ENCODE measurements at regions not wholly inside any gene's neighbourhood (a gene's known extent, or its start where the extent isn't known, plus 50 kb on each side); places are given as distances from the start of the nearest gene placed in this dataset.
"Not testable (repeated sequence)": the region's sequence is repeated elsewhere in the genome, so short reads cannot be mapped to it uniquely, and the experiment has no call there.

- Histone ChIP-seq H3K36me3 (ENCODE audit: control insufficient read depth in 2 of 2, insufficient read depth in 2 of 2, low read length in 2 of 2) (no peaks in the 10 kb centered on the region), H3K4me3 (ENCODE audit: low read length in 2 of 2) (no peak overlapping the region), H3K9ac (ENCODE audit: low read length in 2 of 2) (no peak overlapping the region), H3K9me3 (ENCODE audit: control insufficient read depth in 2 of 2, low read length in 2 of 2) (no peaks in the 10 kb centered on the region), H3K4me1 (ENCODE audit: control insufficient read depth, insufficient read depth, low read length) (no peaks in the 10 kb centered on the region), H3K27me3 (ENCODE audit: control insufficient read depth in 1 of 2, insufficient read depth in 2 of 2, low read length in 2 of 2) (peaks cover 3 to 7% of the 10 kb centered on the region in 2 donors), H3K27ac (ENCODE audit: low read length) (no peak overlapping the region)
These were observed 901.5 kb downstream of the BRD1 start for GRCh38 chr22:48926136-48926535.

- H3K9me3 ChIP-seq (ENCODE audit: control insufficient read depth in 2 of 2, low read length in 2 of 2): no peaks in the 10 kb centered on the region
- no peaks in the 10 kb centered on the region for H3K36me3 ChIP-seq (ENCODE audit: control insufficient read depth in 2 of 2, insufficient read depth in 2 of 2, low read length in 2 of 2)
- peaks cover 3 to 7% of the 10 kb centered on the region in 2 donors for H3K27me3 ChIP-seq (ENCODE audit: control insufficient read depth in 1 of 2, insufficient read depth in 2 of 2, low read length in 2 of 2)
- H3K27ac ChIP-seq (ENCODE audit: low read length): no peak overlapping the region
- no peak overlapping the region for H3K9ac ChIP-seq (ENCODE audit: low read length in 2 of 2)
- no peaks in the 10 kb centered on the region for H3K4me1 ChIP-seq (ENCODE audit: control insufficient read depth, insufficient read depth, low read length)
- no peak overlapping the region for H3K4me3 ChIP-seq (ENCODE audit: low read length in 2 of 2)
These were observed 902.2 kb downstream of the BRD1 start for GRCh38 chr22:48925450-48925849.

- Histone ChIP-seq H3K27me3 (ENCODE audit: control insufficient read depth in 1 of 2, insufficient read depth in 2 of 2, low read length in 2 of 2) (peaks cover 3 to 9% of the 10 kb centered on the region in 2 donors), H3K9ac (ENCODE audit: low read length in 2 of 2) (no peak overlapping the region), H3K9me3 (ENCODE audit: control insufficient read depth in 2 of 2, low read length in 2 of 2) (no peaks in the 10 kb centered on the region), H3K4me3 (ENCODE audit: low read length in 2 of 2) (no peak overlapping the region), H3K27ac (ENCODE audit: low read length) (no peak overlapping the region), H3K36me3 (ENCODE audit: control insufficient read depth in 2 of 2, insufficient read depth in 2 of 2, low read length in 2 of 2) (no peaks in the 10 kb centered on the region), H3K4me1 (ENCODE audit: control insufficient read depth, insufficient read depth, low read length) (no peaks in the 10 kb centered on the region)
These were observed 903.7 kb downstream of the BRD1 start for GRCh38 chr22:48923996-48924395.

- H3K27me3 ChIP-seq (ENCODE audit: control insufficient read depth in 1 of 2, insufficient read depth in 2 of 2, low read length in 2 of 2): peaks cover 3 to 9% of the 10 kb centered on the region in 2 donors
- H3K4me1 ChIP-seq (ENCODE audit: control insufficient read depth, insufficient read depth, low read length): no peaks in the 10 kb centered on the region
- no peaks in the 10 kb centered on the region for H3K9me3 ChIP-seq (ENCODE audit: control insufficient read depth in 2 of 2, low read length in 2 of 2)
- H3K4me3 ChIP-seq (ENCODE audit: low read length in 2 of 2): no peak overlapping the region
- no peaks in the 10 kb centered on the region for H3K36me3 ChIP-seq (ENCODE audit: control insufficient read depth in 2 of 2, insufficient read depth in 2 of 2, low read length in 2 of 2)
- H3K9ac ChIP-seq (ENCODE audit: low read length in 2 of 2): no peak overlapping the region
- no peak overlapping the region for H3K27ac ChIP-seq (ENCODE audit: low read length)
These were observed 904.4 kb downstream of the BRD1 start for GRCh38 chr22:48923165-48923865.

GRCh38 chr22:48921411-48921903, 906.2 kb downstream of the BRD1 start:
- Histone ChIP-seq H3K27me3 (ENCODE audit: control insufficient read depth in 1 of 2, insufficient read depth in 2 of 2, low read length in 2 of 2) (peaks cover 3 to 16% of the 10 kb centered on the region in 2 donors), H3K27ac (ENCODE audit: low read length) (no peak overlapping the region), H3K36me3 (ENCODE audit: control insufficient read depth in 2 of 2, insufficient read depth in 2 of 2, low read length in 2 of 2) (no peaks in the 10 kb centered on the region), H3K4me1 (ENCODE audit: control insufficient read depth, insufficient read depth, low read length) (no peaks in the 10 kb centered on the region), H3K4me3 (ENCODE audit: low read length in 2 of 2) (no peak overlapping the region), H3K9me3 (ENCODE audit: control insufficient read depth in 2 of 2, low read length in 2 of 2) (peaks cover 0 to 6% of the 10 kb centered on the region in 2 donors), H3K9ac (ENCODE audit: low read length in 2 of 2) (no peak overlapping the region)

GRCh38 chr22:48920776-48921241, 906.9 kb downstream of the BRD1 start:
- Histone ChIP-seq H3K4me3 (ENCODE audit: low read length in 2 of 2) (no peak overlapping the region), H3K9ac (ENCODE audit: low read length in 2 of 2) (no peak overlapping the region), H3K9me3 (ENCODE audit: control insufficient read depth in 2 of 2, low read length in 2 of 2) (peaks cover 0 to 6% of the 10 kb centered on the region in 2 donors), H3K36me3 (ENCODE audit: control insufficient read depth in 2 of 2, insufficient read depth in 2 of 2, low read length in 2 of 2) (no peaks in the 10 kb centered on the region), H3K4me1 (ENCODE audit: control insufficient read depth, insufficient read depth, low read length) (no peaks in the 10 kb centered on the region), H3K27me3 (ENCODE audit: control insufficient read depth in 1 of 2, insufficient read depth in 2 of 2, low read length in 2 of 2) (peaks cover 3 to 16% of the 10 kb centered on the region in 2 donors), H3K27ac (ENCODE audit: low read length) (no peak overlapping the region)

- Histone ChIP-seq H3K36me3 (ENCODE audit: control insufficient read depth in 2 of 2, insufficient read depth in 2 of 2, low read length in 2 of 2) (no peaks in the 10 kb centered on the region), H3K27ac (ENCODE audit: low read length) (no peak overlapping the region), H3K4me1 (ENCODE audit: control insufficient read depth, insufficient read depth, low read length) (no peaks in the 10 kb centered on the region), H3K9me3 (ENCODE audit: control insufficient read depth in 2 of 2, low read length in 2 of 2) (peaks cover 0 to 6% of the 10 kb centered on the region in 2 donors), H3K9ac (ENCODE audit: low read length in 2 of 2) (no peak overlapping the region), H3K27me3 (ENCODE audit: control insufficient read depth in 1 of 2, insufficient read depth in 2 of 2, low read length in 2 of 2) (peaks cover 3 to 14% of the 10 kb centered on the region in 2 donors), H3K4me3 (ENCODE audit: low read length in 2 of 2) (no peak overlapping the region)
These were observed 907.7 kb downstream of the BRD1 start for GRCh38 chr22:48919851-48920589.

GRCh38 chr22:48919187-48919590, 908.5 kb downstream of the BRD1 start:
- H3K9me3 ChIP-seq (ENCODE audit: control insufficient read depth in 2 of 2, low read length in 2 of 2): peaks cover 0 to 6% of the 10 kb centered on the region in 2 donors
- no peaks in the 10 kb centered on the region for H3K36me3 ChIP-seq (ENCODE audit: control insufficient read depth in 2 of 2, insufficient read depth in 2 of 2, low read length in 2 of 2)
- H3K27ac ChIP-seq (ENCODE audit: low read length): no peak overlapping the region
- H3K9ac ChIP-seq (ENCODE audit: low read length in 2 of 2): no peak overlapping the region
- no peak overlapping the region for H3K4me3 ChIP-seq (ENCODE audit: low read length in 2 of 2)
- no peaks in the 10 kb centered on the region for H3K4me1 ChIP-seq (ENCODE audit: control insufficient read depth, insufficient read depth, low read length)
- peaks cover 0 to 14% of the 10 kb centered on the region in 2 donors for H3K27me3 ChIP-seq (ENCODE audit: control insufficient read depth in 1 of 2, insufficient read depth in 2 of 2, low read length in 2 of 2)

GRCh38 chr22:48918585-48919186, 909.0 kb downstream of the BRD1 start:
- peaks cover 0 to 14% of the 10 kb centered on the region in 2 donors for H3K27me3 ChIP-seq (ENCODE audit: control insufficient read depth in 1 of 2, insufficient read depth in 2 of 2, low read length in 2 of 2)
- H3K4me3 ChIP-seq (ENCODE audit: low read length in 2 of 2): no peak overlapping the region
- peaks cover 0 to 6% of the 10 kb centered on the region in 2 donors for H3K9me3 ChIP-seq (ENCODE audit: control insufficient read depth in 2 of 2, low read length in 2 of 2)
- no peaks in the 10 kb centered on the region for H3K36me3 ChIP-seq (ENCODE audit: control insufficient read depth in 2 of 2, insufficient read depth in 2 of 2, low read length in 2 of 2)
- H3K4me1 ChIP-seq (ENCODE audit: control insufficient read depth, insufficient read depth, low read length): no peaks in the 10 kb centered on the region
- H3K9ac ChIP-seq (ENCODE audit: low read length in 2 of 2): no peak overlapping the region
- H3K27ac ChIP-seq (ENCODE audit: low read length): no peak overlapping the region

- H3K9me3 ChIP-seq (ENCODE audit: control insufficient read depth in 2 of 2, low read length in 2 of 2); H3K9ac ChIP-seq (ENCODE audit: low read length in 2 of 2); H3K4me3 ChIP-seq (ENCODE audit: low read length in 2 of 2); H3K36me3 ChIP-seq (ENCODE audit: control insufficient read depth in 2 of 2, insufficient read depth in 2 of 2, low read length in 2 of 2); H3K27me3 ChIP-seq (ENCODE audit: control insufficient read depth in 1 of 2, insufficient read depth in 2 of 2, low read length in 2 of 2); H3K27ac ChIP-seq (ENCODE audit: low read length); H3K4me1 ChIP-seq (ENCODE audit: control insufficient read depth, insufficient read depth, low read length): not testable (repeated sequence)
These were observed 915.2 kb downstream of the BRD1 start for GRCh38 chr22:48912356-48913066.

All from stomach smooth muscle (tissue), 2 donors.